ENCODE measurements at regions not wholly inside any gene's neighbourhood (a gene's known extent, or its start where the extent isn't known, plus 50 kb on each side); places are given as distances from the start of the nearest gene placed in this dataset.

- Histone ChIP-seq H3K4me1 (no peaks in the 10 kb centered on the region), H3K27me3 (no peaks in the 10 kb centered on the region), H3K4me3 (no peak overlapping the region), H3K9me3 (no peaks in the 10 kb centered on the region), H3K27ac (peak overlapping the region in 2 of 4 donors; percentile 21 to 36), H3K36me3 (no peaks in the 10 kb centered on the region)
- TF ChIP-seq EP300 (IDR thresholded peaks at IDR 0.05), result peak; percentile 33 to 60
- no peak for TF ChIP-seq POLR2A (IDR thresholded peaks at IDR 0.05)
- DNase-seq (ENCODE audit: low spot score in 2 of 2), result peak in 1 of 2 donors; percentile 16
- 82 to 83% methylated on average over 6 of the region's 6 CpGs for WGBS, 2 donors
Observed at GRCh38 chr1:185375583-185375982, 58.5 kb upstream of the IVNS1ABP start.

GRCh38 chr1:185373813-185374529, 56.9 kb upstream of the IVNS1ABP start:
- Histone ChIP-seq H3K36me3 (no peaks in the 10 kb centered on the region), H3K27me3 (no peaks in the 10 kb centered on the region), H3K27ac (peak overlapping the region in 1 of 4 donors; percentile 40), H3K4me1 (no peaks in the 10 kb centered on the region), H3K4me3 (no peak overlapping the region), H3K9me3 (no peaks in the 10 kb centered on the region)
- TF ChIP-seq CTCF (IDR thresholded peaks at IDR 0.05), result no peak
- TF ChIP-seq EP300 (IDR thresholded peaks at IDR 0.05), result no peak
- no peak for TF ChIP-seq POLR2A (IDR thresholded peaks at IDR 0.05)
- 73 to 80% methylated on average over 4 of the region's 4 CpGs for WGBS, 2 donors
- DNase-seq (ENCODE audit: low spot score in 2 of 2), result no peak

GRCh38 chr1:185369786-185370185, 52.7 kb upstream of the IVNS1ABP start:
- TF ChIP-seq CTCF (IDR thresholded peaks at IDR 0.05), result no peak
- no peak for TF ChIP-seq POLR2A (IDR thresholded peaks at IDR 0.05)
- TF ChIP-seq EP300 (IDR thresholded peaks at IDR 0.05), result no peak
- H3K36me3 ChIP-seq, result no peaks in the 10 kb centered on the region
- no peak overlapping the region for H3K27ac ChIP-seq
- H3K27me3 ChIP-seq, result no peaks in the 10 kb centered on the region
- no peak for DNase-seq (ENCODE audit: low spot score in 2 of 2)
- H3K4me3 ChIP-seq, result no peak overlapping the region
- H3K4me1 ChIP-seq, result no peaks in the 10 kb centered on the region
- WGBS, 2 donors, result 84 to 88% methylated on average over 4 of the region's 4 CpGs
- H3K9me3 ChIP-seq, result no peaks in the 10 kb centered on the region

- no peaks in the 10 kb centered on the region for H3K4me1 ChIP-seq
- H3K27me3 ChIP-seq, result no peaks in the 10 kb centered on the region
- no peak overlapping the region for H3K27ac ChIP-seq
- TF ChIP-seq EP300 (IDR thresholded peaks at IDR 0.05) (no peak), POLR2A (IDR thresholded peaks at IDR 0.05) (no peak), CTCF (IDR thresholded peaks at IDR 0.05) (no peak)
- no peak for DNase-seq (ENCODE audit: low spot score in 2 of 2)
- no peaks in the 10 kb centered on the region for H3K36me3 ChIP-seq
- peaks cover 0 to 3% (median 0%) of the 10 kb centered on the region in 4 donors for H3K9me3 ChIP-seq
- H3K4me3 ChIP-seq, result no peak overlapping the region
- 81 to 84% methylated on average over 1 of the region's 1 CpG for WGBS, 2 donors
Observed at GRCh38 chr1:185368913-185369491, 52.0 kb upstream of the IVNS1ABP start.

GRCh38 chr1:185368313-185368855, 51.3 kb upstream of the IVNS1ABP start:
- H3K27me3 ChIP-seq, result no peaks in the 10 kb centered on the region
- no peak for DNase-seq (ENCODE audit: low spot score in 2 of 2)
- no peaks in the 10 kb centered on the region for H3K4me1 ChIP-seq
- TF ChIP-seq CTCF (IDR thresholded peaks at IDR 0.05) (no peak), EP300 (IDR thresholded peaks at IDR 0.05) (no peak), POLR2A (IDR thresholded peaks at IDR 0.05) (no peak)
- H3K9me3 ChIP-seq, result peaks cover 0 to 9% (median 0%) of the 10 kb centered on the region in 4 donors
- 82 to 96% methylated on average over 3 of the region's 3 CpGs for WGBS, 2 donors
- no peak overlapping the region for H3K27ac ChIP-seq
- no peak overlapping the region for H3K4me3 ChIP-seq
- H3K36me3 ChIP-seq, result no peaks in the 10 kb centered on the region

All from tibial nerve (tissue), 4 donors.